Epithelial cell of prostate (primary cell): ENCODE measurements at regions not wholly inside any gene's neighbourhood (a gene's known extent, or its start where the extent isn't known, plus 50 kb on each side); places are given as distances from the start of the nearest gene placed in this dataset.
"Not testable (repeated sequence)": the region's sequence is repeated elsewhere in the genome, so short reads cannot be mapped to it uniquely, and the experiment has no call there.

Experiments used
- DNase-seq: peaks from one replicate; pipeline ENCODE4 v3.0.0-alpha.2; 2011; ENCODE audit warnings: low read depth, low spot score
- H3K27ac ChIP-seq: fragments of 450-650 bp; 2 replicates; pipeline ENCODE4 v1.5.1; 2017; ENCODE audit warnings: mild to moderate bottlenecking

DNA sequence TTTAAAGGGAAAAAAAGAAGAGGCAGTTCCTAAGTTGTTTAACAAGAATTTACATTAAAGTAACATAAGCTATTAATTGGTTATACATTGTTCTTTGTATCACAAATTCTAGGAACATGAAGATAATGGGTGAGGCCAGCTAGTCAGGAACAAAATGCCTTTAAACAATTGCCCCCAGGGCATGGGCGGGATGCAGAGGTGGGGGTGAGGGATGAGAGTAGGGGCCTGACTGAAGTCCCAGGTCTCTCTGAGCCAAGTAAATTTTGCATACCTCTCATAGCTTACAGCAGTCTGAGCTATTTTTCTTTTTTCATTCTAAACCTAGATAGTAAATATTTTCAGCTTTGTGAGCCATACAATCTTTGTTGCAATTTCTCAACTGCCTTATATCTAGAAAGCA, 77.8 kb upstream of the RNU6-1 start:
- no peak for DNase-seq
- H3K27ac ChIP-seq, result no peak overlapping the region

DNA sequence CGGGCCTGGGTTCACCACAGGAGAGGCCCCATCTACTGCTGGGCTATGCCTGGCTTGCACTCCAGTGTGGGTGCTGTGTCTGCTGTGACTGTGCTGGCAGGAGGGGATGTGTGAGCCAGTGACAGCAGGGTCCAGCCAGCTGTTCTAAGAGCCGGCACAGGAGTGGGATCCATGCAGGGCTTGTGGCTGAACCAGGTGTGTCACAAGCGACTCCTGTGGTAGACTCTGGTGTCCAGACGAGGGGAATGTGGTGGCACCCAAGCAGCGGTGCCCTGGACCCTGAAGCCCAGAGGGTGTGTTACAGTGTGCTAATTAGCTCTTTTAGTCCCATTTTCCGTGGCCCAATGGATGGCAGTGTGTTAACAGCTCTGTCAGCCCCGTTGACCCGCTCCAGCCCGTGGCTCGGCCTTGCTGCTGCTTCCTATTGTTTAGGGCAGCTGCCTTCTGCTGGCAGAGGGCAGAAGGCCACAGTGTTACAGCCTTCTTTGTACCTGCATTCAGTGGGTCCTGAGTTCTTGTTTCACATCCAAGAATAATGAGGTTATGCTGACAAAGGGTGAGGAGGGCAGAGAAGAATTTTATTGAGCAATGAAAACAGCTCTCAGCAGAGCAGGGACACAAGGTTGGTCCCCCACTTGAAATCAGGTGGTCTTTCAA, 78.5 kb upstream of the RNU6-1 start:
- no peak for DNase-seq

DNA sequence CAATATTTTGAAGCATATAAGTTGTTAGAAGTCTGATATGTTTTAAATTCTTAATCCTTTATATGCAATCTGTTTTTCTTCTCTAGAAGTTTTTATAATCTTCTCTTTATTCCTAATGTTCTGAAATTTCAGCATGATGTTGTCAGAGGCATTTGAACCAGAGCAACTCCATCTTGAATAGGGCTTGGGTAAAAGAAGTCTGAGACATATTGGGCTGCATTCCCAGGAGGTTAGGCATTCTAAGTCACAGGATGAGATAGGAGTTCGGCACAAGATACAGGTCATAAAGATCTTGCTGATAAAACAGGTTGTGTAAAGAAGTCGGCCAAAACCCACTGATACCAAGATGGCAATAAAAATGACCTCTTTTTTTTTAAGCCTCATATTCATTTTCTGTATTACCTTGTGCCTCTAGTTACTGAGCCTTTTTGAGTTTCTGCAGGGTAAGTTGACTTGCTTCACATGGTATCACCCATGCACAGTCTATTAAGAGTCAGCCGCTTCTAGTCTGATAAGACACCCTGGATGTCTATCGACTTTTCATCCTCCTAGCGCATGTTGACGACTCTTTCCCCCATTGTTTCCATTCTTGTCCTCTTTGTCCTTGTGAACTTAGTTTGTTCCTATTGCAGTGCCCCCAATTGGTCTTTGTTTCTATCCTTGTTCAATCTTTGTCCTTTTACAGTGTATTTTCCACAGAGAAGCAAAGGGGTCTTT, 80.8 kb upstream of the RNU6-1 start:
- no peak for DNase-seq
- no peak overlapping the region for H3K27ac ChIP-seq

More for the DNA sequence above, 78.5 kb upstream of the RNU6-1 start:
- no peak overlapping the region for H3K27ac ChIP-seq

DNA sequence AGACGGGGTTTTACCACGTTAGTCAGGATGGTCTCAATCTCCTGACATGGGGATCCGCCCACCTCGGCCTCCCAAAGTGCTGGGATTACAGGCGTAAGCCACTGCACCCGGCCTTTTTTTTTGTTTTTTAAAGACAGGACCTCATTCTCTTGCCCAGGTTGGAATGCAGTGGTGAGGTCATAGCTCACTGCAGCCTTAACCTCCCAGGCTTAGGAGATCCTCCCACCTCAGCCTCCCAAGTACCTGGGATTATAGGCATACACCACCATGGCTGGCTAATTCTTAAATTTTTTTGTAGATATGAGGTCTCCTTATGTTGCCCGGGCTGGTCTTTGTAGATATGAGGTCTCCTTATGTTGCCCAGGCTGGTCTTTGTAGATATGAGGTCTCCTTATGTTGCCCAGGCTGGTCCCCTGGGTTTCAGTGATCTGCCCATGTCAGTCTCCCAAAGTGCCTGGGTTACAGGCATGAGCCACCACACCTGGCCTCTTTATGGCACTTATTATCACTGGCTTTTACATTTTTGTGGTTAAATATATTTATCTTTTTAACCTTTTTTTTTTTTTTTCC, 82.3 kb upstream of the RNU6-1 start:
- H3K27ac ChIP-seq, result no peak overlapping the region
- no peak for DNase-seq

DNA sequence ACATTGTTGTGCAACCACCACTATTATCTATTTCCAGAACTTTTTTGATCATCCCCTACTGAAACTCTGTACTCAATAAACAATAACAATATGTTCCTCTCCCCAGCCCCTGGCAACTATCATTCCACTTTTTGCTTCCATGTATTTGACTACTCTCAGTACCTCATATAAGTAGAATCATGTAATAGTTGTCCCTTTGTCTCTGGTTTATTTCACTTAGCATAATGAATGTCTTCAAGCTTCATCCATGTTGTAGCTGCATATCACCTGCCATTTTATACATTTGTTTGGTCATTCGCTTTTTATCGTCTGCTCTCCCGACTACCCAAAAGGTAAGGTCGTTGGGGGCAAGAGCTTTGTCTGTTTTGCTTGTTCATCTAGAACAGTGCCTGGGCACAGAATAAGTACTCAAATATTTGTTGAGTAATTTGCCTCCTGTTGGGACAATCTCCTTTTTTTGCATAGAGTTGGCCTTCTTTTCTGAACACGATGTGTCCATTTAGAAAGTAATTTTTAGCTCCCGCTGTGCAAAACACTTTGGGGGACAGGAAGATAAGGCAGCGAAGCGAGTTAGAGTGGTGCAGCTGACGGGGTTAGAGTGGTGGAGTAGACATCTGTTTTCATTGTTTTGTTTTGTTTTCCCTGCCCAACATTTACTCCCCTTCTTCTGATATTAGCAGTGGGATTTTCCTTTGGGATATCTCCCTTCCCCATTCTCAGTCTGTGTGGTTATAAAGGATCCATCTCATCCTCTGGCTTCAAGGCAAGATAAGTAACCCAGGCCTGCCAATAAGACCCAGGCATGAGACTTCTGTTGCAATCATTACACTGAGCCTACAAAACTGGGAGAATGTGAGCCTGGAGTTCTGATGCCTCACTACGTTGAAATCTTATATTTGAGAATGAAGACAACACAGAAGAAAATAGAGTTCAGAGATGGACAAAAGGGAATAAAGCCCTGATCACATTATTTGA, 83.4 kb upstream of the RNU6-1 start:
- no peak overlapping the region for H3K27ac ChIP-seq
- no peak for DNase-seq

DNA sequence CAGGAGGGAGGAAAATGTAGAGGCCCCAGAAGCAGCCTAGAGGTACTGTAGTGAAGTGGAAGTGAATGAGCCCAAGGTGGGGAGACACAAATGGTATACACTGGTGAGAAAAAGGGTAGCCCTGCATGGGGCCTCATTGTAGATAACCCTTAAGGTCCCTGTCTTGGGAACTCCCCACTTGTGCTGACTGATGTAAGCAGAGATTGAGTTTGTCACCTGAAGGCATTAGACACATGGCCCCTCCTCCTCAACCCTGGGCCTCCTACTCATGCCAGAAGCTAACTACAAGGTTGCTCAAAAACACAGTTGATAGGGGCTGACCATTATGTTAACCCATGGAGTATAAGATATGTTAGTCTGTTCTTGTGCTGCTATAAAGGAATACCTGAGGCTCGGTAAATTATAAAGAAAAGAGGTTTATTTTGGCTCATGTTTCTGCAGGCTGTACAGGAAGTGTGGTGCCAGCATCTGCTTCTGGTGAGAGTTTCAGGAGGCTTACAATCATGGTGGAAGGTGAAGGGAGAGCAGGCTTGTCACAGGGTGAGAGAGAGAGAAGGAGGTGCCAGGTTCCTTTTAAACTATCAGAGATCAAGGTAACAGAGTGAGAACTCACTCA, 84.6 kb upstream of the RNU6-1 start:
- DNase-seq, result no peak
- no peak overlapping the region for H3K27ac ChIP-seq

DNA sequence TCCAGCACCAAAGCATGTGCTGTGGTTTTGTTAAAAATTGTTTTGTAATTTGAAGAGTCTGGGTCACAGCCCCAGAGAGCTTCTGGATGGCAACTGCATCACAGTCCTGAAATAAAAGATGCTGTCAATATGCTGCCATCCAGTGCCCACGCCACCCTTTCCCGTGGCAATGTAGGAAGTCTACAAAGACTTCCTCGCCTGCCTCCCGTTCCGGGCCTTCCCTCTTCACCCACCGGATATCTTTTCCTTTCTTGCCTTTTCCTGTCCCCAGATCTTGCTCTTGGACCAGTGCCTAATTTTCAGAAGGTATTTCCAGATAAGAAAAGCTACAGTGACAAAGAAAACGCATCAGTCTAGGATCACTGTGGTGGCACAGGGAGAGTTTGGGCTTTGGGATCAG, 85.3 kb upstream of the RNU6-1 start:
- no peak overlapping the region for H3K27ac ChIP-seq
- no peak for DNase-seq

DNA sequence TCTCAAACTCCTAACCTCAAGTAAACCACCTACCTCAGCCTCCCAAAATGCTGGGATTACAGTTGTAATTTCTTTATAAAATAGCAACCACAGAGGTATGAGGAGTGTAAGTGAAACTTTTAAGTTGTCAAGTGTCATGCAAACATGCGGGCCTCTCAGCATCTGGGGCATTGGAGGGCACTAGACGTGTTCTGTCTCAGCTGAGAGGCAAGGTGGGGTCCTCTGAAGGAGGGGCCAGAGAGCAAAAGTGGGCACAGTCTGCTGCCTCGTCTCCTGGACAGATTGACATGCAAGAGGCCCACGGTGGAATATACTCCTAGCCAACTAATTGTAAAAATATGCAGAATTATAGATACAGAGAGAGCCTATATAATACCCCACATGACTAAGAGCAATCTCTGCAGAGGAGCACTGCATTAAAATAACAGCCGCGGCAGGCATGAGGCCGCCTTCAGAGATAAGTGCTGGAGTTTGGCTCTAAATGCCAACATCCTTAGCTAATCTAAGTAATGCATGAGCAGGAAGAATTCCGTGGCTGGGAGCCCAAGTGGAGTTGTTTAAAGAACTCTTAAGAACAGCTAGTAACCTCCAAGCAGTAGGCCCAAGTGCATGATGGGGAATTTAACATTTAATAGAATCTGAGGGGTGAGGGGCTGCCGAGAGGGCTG, 87.8 kb upstream of the RNU6-1 start:
- DNase-seq, result no peak
- H3K27ac ChIP-seq, result no peak overlapping the region

DNA sequence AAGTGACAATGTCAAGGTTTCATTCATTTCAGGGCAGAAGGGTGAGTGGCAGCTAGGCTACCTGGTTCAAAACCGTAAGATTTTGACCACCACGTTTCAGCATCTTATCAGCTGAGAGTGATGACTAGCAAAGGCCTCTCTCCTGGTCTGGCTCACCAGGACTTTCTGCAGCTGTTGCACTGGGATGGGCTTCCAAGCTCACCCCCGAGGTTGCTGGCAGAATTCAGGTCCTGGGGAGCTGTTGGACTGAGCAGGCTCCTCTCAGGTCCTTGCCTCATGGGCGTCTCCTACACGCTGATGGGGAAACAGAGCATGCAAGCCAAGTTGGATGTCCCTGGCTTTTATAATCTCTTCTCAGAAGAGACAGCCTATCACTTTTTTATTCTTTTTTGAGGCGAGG, 88.8 kb upstream of the RNU6-1 start:
- no peak for DNase-seq
- no peak overlapping the region for H3K27ac ChIP-seq

DNA sequence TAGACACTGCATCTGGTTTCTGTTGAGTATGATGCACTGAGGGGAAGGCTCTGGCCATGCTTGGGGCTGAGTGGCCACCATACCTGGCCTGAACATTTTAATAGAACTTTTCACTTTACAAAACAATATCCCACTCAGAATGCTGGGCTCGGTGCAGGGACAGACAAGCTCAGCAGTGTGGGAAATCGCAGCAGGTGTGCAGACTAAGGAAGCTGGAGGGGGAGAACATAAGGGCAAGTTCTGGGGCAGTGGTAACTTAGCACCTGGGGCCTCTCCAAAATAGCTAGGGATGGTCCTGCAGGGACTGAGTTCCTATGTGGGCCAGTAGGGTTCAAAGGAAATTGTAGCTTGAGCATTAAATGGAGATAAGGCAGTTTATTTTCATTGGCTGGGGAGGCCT, 90.9 kb upstream of the RNU6-1 start:
- H3K27ac ChIP-seq, result no peak overlapping the region
- no peak for DNase-seq

DNA sequence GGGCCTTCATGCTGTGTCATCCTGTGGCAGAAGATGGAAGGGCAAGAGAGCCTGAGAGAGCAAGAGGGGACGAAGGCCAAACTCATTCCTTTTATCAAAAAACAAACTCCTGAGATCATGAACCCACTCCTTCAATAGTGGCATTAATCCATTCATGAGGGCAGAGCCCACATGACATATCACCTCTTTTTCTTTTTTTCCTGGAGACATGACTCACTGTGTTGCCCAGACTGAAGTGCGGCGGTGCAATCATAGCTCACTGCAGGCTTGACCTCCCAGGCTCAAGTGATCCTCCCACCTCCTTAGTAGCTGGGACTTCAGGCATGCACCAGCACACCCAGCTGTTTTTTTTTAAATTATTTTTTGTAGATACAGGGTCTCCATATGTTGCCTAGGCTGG, 92.0 kb upstream of the RNU6-1 start:
- H3K27ac ChIP-seq, result no peak overlapping the region
- no peak for DNase-seq

DNA sequence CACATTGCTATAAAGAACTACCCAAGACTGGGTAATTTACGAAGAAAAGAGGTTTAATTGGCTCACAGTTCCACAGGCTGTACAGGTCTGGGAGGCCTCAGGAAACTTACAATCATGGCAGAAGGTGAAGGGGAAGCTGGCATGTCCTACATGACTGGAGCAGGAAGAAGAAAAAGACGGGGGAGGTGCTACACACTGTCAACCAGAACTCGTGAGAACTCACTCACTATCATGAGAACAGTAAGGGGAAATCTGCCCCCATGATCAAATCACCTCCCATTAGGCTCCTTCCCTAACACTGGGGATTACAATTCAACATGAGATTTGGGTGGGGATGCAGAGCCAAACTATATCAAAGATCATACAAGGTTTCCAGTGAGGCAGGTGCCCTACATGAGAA, 94.3 kb upstream of the RNU6-1 start:
- not testable (repeated sequence) for DNase-seq, H3K27ac ChIP-seq

DNA sequence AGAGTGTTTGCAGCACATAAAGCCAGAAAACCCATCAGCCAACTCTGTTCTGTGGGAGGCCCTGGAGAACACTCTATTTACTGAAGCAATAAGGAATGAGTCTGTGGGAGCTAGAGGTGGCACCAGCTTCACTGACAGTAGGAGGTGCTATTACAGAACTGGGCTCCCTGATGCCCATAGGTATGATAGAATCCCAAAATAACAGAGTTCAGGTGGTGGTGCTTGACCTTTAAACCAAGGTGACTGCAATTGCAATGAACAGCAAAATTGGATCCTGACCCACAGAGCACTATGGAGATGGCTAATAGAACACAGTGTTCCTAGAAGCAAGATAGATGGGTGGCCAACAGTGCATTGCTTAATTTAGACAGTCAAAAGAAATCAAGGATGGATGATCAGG, 95.4 kb upstream of the RNU6-1 start:
- no peak for DNase-seq

DNA sequence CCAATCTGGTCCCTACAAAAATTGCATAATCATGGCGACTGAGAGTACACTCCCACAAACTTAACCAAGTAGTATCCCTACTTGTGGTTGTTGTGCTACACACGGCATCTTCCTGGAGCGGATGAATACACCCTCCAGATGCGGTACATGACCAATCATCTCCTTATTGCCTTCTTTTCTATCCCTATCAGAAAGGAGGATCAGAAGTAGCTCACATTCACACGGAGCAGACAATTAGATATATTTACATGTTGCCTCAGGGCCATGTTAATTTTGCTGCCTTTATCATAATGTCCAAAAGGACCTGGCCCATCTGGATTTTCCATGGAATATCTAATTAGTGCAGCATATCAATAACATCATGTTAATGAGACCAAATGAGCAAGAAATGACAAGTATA, 96.4 kb upstream of the RNU6-1 start:
- DNase-seq, result no peak
- H3K27ac ChIP-seq, result no peak overlapping the region

More for the DNA sequence above, 95.4 kb upstream of the RNU6-1 start:
- H3K27ac ChIP-seq, result no peak overlapping the region

DNA sequence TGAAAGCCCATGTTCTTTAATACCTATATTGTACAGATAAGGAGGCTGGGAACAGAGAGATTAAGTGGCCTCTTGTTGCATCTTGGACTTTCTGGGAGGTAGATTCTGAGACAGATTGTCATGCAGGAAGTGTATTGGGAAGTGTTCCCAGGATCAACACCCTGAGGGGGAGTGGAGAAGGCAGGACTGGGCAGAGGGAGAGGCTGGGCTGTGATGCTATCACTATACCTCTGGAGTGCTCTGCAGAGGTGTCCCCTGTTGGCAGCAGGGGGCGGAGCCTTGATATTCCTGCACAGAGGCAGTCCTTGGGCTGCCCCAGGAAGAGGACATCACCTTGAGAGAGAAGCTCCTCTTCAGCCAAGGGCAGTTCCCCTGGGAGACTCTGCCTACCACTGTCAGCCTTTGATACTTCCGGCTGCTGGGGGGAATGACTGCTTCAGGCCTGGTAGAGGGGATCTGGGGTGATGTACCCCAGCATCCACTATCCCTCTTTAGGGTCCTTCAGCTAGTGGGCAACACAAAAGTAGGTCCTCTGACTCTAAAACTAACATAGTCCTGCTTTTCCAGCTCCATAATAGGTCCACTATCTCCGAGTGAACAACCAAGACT, 97.4 kb upstream of the RNU6-1 start:
- no peak overlapping the region for H3K27ac ChIP-seq
- DNase-seq, result no peak

DNA sequence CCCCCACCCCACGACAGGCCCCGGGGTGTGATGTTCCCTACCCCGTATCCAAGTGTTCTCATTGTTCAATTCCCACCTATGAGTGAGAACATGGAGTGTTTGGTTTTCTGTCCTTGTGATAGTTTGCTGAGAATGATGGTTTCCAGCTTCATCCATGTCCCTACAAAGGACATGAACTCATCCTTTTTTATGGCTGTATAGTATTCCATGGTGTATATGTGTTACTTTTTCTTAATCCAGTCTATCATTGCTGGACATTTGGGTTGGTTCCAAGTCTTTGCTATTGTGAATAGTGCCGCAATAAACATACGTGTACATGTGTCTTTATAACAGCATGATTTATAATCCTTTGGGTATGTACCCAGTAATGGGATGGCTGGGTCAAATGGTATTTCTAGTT, 99.3 kb upstream of the RNU6-1 start:
- not testable (repeated sequence) for DNase-seq

DNA sequence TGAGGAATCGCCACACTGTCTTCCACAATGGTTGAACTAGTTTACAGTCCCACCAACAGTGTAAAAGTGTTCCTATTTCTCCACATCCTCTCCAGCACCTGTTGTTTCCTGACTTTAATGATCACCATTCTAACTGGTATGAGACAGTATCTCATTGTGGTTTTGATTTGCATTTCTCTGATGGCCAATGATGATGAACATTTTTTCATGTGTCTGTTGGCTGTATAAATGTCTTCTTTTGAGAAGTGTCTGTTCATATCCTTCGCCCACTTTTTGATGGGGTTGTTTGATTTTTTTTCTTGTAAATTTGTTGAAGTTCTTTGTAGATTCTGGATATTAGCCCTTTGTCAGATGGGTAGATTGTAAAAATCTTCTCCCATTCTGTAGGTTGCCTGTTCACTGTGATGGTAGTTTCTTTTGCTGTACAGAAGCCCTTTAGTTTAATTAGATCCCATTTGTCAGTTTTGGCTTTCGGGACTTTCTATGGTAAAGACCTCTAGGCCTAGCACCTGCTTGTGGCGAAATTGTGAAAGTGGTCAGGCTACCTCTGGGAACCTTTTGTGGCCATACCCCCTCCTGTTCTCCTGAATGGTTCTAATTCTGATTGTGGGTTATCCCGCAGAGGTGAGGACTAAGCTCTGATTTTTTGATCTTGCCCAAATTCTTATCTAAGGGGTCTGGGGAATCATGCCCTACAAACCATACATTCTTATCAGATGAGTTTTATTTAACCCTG, 99.9 kb upstream of the RNU6-1 start:
- not testable (repeated sequence) for DNase-seq, H3K27ac ChIP-seq

More for the DNA sequence above, 99.3 kb upstream of the RNU6-1 start:
- not testable (repeated sequence) for H3K27ac ChIP-seq

DNA sequence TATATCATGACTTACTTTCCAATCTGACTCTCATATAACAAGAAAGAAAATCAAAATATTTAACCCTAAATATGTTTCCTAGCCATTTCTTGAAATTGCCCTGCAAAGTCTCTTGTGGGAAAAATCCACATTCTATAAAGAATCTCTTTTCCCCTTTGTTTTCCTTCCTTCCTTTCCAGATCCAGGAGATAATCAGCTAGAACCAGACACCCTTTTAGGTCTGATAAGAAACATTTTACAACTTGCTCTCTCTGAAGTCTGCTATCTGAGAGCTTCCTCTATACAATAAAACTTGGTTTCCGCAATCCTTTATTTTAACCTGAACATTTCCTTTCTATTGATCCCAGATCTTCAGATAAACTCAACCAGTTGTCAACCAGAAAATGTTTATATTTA, 100.5 kb upstream of the RNU6-1 start:
- DNase-seq, result no peak
- no peak overlapping the region for H3K27ac ChIP-seq
